Upper lobe of left lung (tissue), 6 donors: ENCODE measurements at regions not wholly inside any gene's neighbourhood (a gene's known extent, or its start where the extent isn't known, plus 50 kb on each side); places are given as distances from the start of the nearest gene placed in this dataset.

Experiments
- ATAC-seq, 2 donors: fragments of 200-7000 bp; cut with Tn5 transposase; one replicate each; pipeline ENCODE4 v1.9.1; 2022; ENCODE audit warnings: mild to moderate bottlenecking in 2 of 2, moderate library complexity in 2 of 2; ENCODE audit not compliant: low FRiP score in 2 of 2
- DNase-seq, 2 donors: peaks; one replicate each; pipeline ENCODE4 v3.0.0-alpha.2; 2019 to 2020
- H3K27ac ChIP-seq, 4 donors: fragments of 200-600 bp; sonication (generic); one replicate each; pipeline ENCODE4 v1.5.1; 2016 to 2019
- H3K27me3 ChIP-seq, 4 donors: fragments of 200-600 bp; sonication (generic); one replicate each; pipeline ENCODE4 v1.5.1; 2017 to 2019
- H3K36me3 ChIP-seq, 4 donors: fragments of 200-600 bp; sonication (generic); one replicate each; pipeline ENCODE4 v1.5.1; 2016 to 2019
- H3K4me1 ChIP-seq, 4 donors: fragments of 200-600 bp; sonication (generic); one replicate each; pipeline ENCODE4 v1.5.1; 2018 to 2019
- H3K4me3 ChIP-seq, 4 donors: fragments of 200-600 bp; sonication (generic); one replicate each; pipeline ENCODE4 v1.5.1; 2017 to 2019; ENCODE audit warnings: mild to moderate bottlenecking in 2 of 4, moderate library complexity in 1 of 4
- H3K9me3 ChIP-seq, 4 donors: fragments of 200-600 bp; sonication (generic); one replicate each; pipeline ENCODE4 v1.5.1; 2018 to 2019
- EP300 ChIP-seq, 4 donors: sonication (generic); formaldehyde crosslinking; IDR thresholded peaks; one replicate each; pipeline ENCODE4 v1.5.1; 2017; ENCODE audit warnings: antibody characterized with exemption in 4 of 4, control low read depth in 2 of 4
- POLR2A ChIP-seq, 4 donors: fragments of 450-650 bp; IDR thresholded peaks; one replicate each; pipeline ENCODE4 v1.5.1; 2016 to 2017; ENCODE audit warnings: antibody characterized with exemption in 4 of 4, mild to moderate bottlenecking in 2 of 4
- POLR2AphosphoS5 ChIP-seq, 2 donors: sonication (generic); formaldehyde crosslinking; IDR thresholded peaks; one replicate each; pipeline ENCODE4 v1.5.1; 2017; ENCODE audit warnings: antibody characterized with exemption in 2 of 2
- WGBS, 2 donors: methylation state at CpG; one replicate each; pipeline ENCODE4 v1.1.5; 2017 to 2018; 5-methylcytosine and 5-hydroxymethylcytosine counted together
- TF ChIP-seq, protein P1 (sequence below), 6 experiments: fragments of 450-650 bp in 4 of 6; fragments of 200-600 bp in 2 of 6; sonication (generic) in 2 of 6; IDR thresholded peaks; one replicate each; pipeline ENCODE4 v1.5.1; 2016 to 2019; ENCODE audit warnings: antibody characterized with exemption in 6 of 6
- donor health status: DM: no; HTN: no; CAD: no; lungs with moderate emphysema.
- donor health status: DM: no; HTN: yes; CAD: no; lungs with severe emphysema.

DNA sequence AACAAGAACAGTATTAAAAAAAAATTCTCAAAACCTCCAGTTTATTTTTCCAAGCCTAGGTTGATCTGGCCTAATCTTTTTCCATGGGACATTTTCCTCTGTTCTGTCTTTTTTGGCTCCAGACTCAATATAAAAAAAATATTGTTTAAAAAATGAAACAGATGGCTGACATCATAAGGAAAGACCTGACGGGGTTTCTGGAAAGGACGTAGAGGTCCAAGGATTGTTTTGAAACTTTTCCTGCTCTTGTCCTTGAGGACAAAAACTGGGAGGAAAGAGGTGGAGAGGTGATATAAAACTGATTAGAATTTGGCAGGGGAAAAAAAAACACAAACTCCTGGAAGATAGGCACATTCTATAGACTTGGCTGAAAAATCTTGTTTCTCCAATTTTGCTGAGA is 211.4 kb upstream of the CDH11 start:
- TF ChIP-seq POLR2A (IDR thresholded peaks at IDR 0.05), result no peak
- TF ChIP-seq POLR2AphosphoS5 (IDR thresholded peaks at IDR 0.05), result no peak
- TF ChIP-seq EP300 (IDR thresholded peaks at IDR 0.05), result no peak
- TF ChIP-seq, protein P1, sequence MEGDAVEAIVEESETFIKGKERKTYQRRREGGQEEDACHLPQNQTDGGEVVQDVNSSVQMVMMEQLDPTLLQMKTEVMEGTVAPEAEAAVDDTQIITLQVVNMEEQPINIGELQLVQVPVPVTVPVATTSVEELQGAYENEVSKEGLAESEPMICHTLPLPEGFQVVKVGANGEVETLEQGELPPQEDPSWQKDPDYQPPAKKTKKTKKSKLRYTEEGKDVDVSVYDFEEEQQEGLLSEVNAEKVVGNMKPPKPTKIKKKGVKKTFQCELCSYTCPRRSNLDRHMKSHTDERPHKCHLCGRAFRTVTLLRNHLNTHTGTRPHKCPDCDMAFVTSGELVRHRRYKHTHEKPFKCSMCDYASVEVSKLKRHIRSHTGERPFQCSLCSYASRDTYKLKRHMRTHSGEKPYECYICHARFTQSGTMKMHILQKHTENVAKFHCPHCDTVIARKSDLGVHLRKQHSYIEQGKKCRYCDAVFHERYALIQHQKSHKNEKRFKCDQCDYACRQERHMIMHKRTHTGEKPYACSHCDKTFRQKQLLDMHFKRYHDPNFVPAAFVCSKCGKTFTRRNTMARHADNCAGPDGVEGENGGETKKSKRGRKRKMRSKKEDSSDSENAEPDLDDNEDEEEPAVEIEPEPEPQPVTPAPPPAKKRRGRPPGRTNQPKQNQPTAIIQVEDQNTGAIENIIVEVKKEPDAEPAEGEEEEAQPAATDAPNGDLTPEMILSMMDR (IDR thresholded peaks at IDR 0.05), result no peak
- no peaks in the 10 kb centered on the region for H3K27me3 ChIP-seq
- WGBS, 2 donors, result 39 to 43% methylated on average over 2 of the region's 2 CpGs
- ATAC-seq, result no peak
- no peaks in the 10 kb centered on the region for H3K9me3 ChIP-seq
- no peak overlapping the region for H3K27ac ChIP-seq
- no peak for DNase-seq
- H3K4me3 ChIP-seq, result no peak overlapping the region
- H3K36me3 ChIP-seq, result no peaks in the 10 kb centered on the region
- no peaks in the 10 kb centered on the region for H3K4me1 ChIP-seq

DNA sequence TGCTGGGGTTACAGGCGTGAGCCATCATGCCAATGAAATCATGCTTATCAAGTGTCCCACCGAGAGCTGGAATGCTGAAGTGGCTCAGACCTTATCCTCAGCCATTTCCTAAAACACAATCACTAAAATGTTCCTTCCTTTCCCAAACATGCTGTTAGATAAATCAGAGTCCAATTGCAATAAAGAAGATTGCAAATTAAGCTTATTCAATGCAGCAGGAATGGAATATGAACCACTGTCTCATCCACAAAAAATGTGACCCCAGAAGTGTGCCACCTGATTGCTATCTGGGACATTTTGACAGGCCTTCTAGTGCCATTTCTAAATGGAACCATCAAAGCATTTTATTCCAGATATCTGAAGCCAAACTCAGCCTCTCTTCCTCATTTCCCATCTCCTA is 205.5 kb upstream of the CDH11 start:
- ATAC-seq (no peak), DNase-seq (no peak)
- TF ChIP-seq POLR2A (IDR thresholded peaks at IDR 0.05), result no peak
- no peak for TF ChIP-seq POLR2AphosphoS5 (IDR thresholded peaks at IDR 0.05)
- Histone ChIP-seq H3K4me1 (no peaks in the 10 kb centered on the region), H3K27me3 (no peaks in the 10 kb centered on the region), H3K36me3 (no peaks in the 10 kb centered on the region), H3K4me3 (no peak overlapping the region), H3K9me3 (no peaks in the 10 kb centered on the region), H3K27ac (no peak overlapping the region)
- 48 to 49% methylated on average over 2 of the region's 2 CpGs for WGBS, 2 donors

DNA sequence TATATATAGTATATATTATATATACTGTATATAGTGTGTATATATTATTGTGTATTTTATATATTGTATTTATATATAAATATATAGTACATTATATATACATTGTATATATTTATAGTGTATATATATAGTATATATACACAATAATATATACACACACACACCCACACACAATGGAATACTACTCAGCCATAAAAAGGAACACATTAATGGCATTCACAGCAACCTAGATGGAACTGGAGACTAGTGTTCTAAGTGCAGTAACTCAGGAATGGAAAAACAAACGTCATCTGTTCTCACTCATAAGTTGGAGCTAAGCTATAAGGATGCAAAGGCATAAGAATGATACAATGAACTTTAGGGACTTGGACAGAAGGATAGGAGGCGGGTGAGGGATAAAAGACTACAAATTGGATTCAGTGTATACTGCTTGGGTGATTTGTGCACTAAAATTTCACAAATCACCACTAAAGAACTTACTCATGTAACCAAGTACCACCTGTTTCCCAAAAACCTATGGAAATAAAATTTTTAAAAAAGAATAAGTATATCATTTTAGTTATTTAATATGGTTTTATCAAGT is 201.9 kb upstream of the CDH11 start:
- TF ChIP-seq POLR2AphosphoS5 (IDR thresholded peaks at IDR 0.05) (no peak), POLR2A (IDR thresholded peaks at IDR 0.05) (no peak), EP300 (IDR thresholded peaks at IDR 0.05) (no peak)
- TF ChIP-seq, protein P1 (IDR thresholded peaks at IDR 0.05), result no peak
- Histone ChIP-seq H3K4me1 (no peaks in the 10 kb centered on the region), H3K27ac (no peak overlapping the region), H3K36me3 (no peaks in the 10 kb centered on the region), H3K9me3 (no peaks in the 10 kb centered on the region), H3K4me3 (no peak overlapping the region), H3K27me3 (no peaks in the 10 kb centered on the region)
- DNase-seq (no peak), ATAC-seq (no peak)
- 83 to 87% methylated on average over 2 of the region's 2 CpGs for WGBS, 2 donors

DNA sequence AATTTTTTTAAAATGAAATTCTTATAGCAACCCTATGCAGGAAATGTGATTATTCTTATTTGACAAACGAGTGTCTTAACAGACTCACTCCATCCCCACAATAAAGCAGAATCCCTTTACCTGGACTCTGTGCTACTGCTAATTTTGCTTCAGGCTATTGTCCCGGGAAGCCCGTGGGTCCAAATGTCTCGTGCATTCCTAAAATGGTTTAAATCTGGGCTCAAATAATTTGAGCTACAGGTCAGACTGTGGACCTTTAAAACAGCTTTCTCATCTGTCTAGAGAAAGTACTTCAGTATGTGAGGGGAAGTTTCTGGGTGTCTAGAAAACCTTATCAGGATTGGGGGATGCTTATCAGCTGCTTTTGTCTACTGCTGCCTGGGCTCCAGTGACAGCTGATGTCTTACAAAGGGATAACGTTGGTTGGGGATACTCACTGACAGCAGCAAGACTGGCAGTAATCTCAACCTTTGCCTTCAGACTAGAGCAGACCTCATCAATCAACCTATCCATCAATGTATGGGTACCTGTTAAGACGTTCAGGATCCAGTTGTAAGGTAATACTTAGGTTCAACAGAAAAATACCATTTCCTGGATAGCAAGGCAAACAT is 197.9 kb upstream of the CDH11 start:
- TF ChIP-seq POLR2A (IDR thresholded peaks at IDR 0.05) (no peak), POLR2AphosphoS5 (IDR thresholded peaks at IDR 0.05) (no peak), EP300 (IDR thresholded peaks at IDR 0.05) (no peak)
- TF ChIP-seq, protein P1 (IDR thresholded peaks at IDR 0.05), result no peak
- ATAC-seq (no peak), DNase-seq (no peak)
- WGBS, 2 donors, result 50 to 51% methylated on average over 6 of the region's 6 CpGs
- Histone ChIP-seq H3K4me3 (no peak overlapping the region), H3K27me3 (no peaks in the 10 kb centered on the region), H3K9me3 (no peaks in the 10 kb centered on the region), H3K4me1 (no peaks in the 10 kb centered on the region), H3K27ac (no peak overlapping the region), H3K36me3 (no peaks in the 10 kb centered on the region)

DNA sequence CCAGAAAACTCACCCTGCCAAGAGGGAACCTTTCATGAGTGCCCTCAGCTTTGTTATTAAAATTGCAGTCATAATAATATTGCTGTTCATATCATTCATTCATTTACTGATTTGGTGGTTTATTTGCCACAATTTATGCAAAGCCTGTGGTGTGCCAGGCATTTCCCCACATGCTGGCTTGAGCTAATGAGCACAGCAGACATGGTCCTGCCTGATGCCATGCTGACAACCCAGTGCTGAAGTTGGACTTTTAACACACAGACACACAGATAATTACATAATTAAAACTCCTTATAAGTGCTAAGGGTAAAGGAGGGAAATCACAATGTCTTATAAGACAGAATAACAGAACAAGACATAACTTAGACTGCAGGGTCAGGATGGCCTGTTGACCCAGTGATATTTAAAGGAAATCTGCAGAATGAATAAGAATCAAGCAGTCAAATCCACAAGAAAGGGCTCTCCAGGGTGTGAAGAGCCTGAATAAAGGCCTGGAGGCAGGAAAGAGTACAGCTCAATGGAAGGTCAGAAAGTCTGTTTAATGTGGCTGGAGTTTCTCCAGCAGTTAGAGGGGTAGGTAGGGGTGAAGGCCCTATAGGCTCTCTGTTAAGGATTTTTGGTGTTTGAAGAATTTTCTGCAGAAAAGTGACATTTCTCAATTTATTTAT is 196.9 kb upstream of the CDH11 start:
- H3K36me3 ChIP-seq, result no peaks in the 10 kb centered on the region
- no peak overlapping the region for H3K4me3 ChIP-seq
- ATAC-seq (no peak), DNase-seq (no peak)
- no peak overlapping the region for H3K27ac ChIP-seq
- no peaks in the 10 kb centered on the region for H3K27me3 ChIP-seq
- H3K4me1 ChIP-seq, result no peaks in the 10 kb centered on the region
- H3K9me3 ChIP-seq, result no peaks in the 10 kb centered on the region
- TF ChIP-seq EP300 (IDR thresholded peaks at IDR 0.05), result no peak
- no peak for TF ChIP-seq POLR2AphosphoS5 (IDR thresholded peaks at IDR 0.05)
- no peak for TF ChIP-seq POLR2A (IDR thresholded peaks at IDR 0.05)
- TF ChIP-seq, protein P1 (IDR thresholded peaks at IDR 0.05), result no peak
